Neural crest cell (in vitro differentiated cells): ENCODE measurements at regions not wholly inside any gene's neighbourhood (a gene's known extent, or its start where the extent isn't known, plus 50 kb on each side); places are given as distances from the start of the nearest gene placed in this dataset.

Experiments used
- DNase-seq: peaks from one replicate; pipeline ENCODE4 v3.0.0; 2021; ENCODE audit warnings: low read depth, mixed read lengths, low spot score
- H3K27ac Mint-ChIP-seq: one replicate; pipeline ENCODE4 v1.8.0; 2021; ENCODE audit warnings: mild to moderate bottlenecking, mixed read lengths; ENCODE audit not compliant: unreplicated experiment
- H3K27me3 Mint-ChIP-seq: 2 replicates; pipeline ENCODE4 v1.8.0; 2021; ENCODE audit warnings: low read depth, mild to moderate bottlenecking, mixed read lengths
- H3K36me3 Mint-ChIP-seq: 2 replicates; pipeline ENCODE4 v1.8.0; 2021; ENCODE audit warnings: low read depth, mild to moderate bottlenecking, mixed read lengths
- H3K4me1 Mint-ChIP-seq: 2 replicates; pipeline ENCODE4 v1.8.0; 2021; ENCODE audit warnings: mixed read lengths
- H3K4me3 Mint-ChIP-seq: one replicate; pipeline ENCODE4 v1.8.0; 2021; ENCODE audit warnings: mild to moderate bottlenecking, mixed read lengths
- H3K9me3 Mint-ChIP-seq: 2 replicates; pipeline ENCODE4 v1.8.0; 2021; ENCODE audit warnings: mixed read lengths
- TF ChIP-seq, protein P1 (sequence below): fragments of 200-600 bp; sonication (generic); conservative IDR thresholded peaks from 2 replicates; pipeline ENCODE4 v1.5.0; 2021; ENCODE audit warnings: antibody characterized with exemption, mild to moderate bottlenecking

DNA sequence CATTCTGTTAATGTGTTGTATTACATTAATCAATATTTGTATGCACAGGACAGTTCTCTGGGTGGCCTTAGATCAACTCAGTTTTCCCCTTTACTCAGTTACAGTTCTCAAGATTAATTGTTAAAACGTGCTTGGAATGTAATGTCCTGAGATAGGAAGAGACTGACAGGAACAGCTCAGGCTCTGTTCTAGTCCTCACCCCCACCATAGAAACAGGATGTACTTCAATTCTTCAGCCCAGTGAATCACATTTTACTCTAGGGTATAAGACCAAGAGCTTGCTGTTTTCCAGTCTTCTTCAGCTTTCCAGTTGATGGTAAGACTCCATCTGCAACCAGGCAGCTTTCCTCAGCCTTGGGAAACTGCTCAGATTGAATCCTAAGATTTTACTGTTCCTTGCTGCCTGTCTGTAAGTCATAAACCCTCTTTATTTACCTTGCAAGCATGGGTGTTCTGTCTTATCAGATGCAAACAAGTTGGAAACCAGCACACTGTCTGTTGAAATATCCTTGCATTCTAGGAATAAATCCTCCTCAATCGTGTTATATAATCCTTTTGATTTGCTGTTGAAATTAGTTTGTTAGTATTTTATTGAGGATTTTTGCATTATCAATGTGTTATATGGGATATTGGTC is 836.9 kb upstream of the PCDH9 start:
- TF ChIP-seq, protein P1, sequence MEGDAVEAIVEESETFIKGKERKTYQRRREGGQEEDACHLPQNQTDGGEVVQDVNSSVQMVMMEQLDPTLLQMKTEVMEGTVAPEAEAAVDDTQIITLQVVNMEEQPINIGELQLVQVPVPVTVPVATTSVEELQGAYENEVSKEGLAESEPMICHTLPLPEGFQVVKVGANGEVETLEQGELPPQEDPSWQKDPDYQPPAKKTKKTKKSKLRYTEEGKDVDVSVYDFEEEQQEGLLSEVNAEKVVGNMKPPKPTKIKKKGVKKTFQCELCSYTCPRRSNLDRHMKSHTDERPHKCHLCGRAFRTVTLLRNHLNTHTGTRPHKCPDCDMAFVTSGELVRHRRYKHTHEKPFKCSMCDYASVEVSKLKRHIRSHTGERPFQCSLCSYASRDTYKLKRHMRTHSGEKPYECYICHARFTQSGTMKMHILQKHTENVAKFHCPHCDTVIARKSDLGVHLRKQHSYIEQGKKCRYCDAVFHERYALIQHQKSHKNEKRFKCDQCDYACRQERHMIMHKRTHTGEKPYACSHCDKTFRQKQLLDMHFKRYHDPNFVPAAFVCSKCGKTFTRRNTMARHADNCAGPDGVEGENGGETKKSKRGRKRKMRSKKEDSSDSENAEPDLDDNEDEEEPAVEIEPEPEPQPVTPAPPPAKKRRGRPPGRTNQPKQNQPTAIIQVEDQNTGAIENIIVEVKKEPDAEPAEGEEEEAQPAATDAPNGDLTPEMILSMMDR: no peak
- Mint-ChIP-seq H3K4me1 (no peaks in the 10 kb centered on the region), H3K9me3 (no peaks in the 10 kb centered on the region)

DNA sequence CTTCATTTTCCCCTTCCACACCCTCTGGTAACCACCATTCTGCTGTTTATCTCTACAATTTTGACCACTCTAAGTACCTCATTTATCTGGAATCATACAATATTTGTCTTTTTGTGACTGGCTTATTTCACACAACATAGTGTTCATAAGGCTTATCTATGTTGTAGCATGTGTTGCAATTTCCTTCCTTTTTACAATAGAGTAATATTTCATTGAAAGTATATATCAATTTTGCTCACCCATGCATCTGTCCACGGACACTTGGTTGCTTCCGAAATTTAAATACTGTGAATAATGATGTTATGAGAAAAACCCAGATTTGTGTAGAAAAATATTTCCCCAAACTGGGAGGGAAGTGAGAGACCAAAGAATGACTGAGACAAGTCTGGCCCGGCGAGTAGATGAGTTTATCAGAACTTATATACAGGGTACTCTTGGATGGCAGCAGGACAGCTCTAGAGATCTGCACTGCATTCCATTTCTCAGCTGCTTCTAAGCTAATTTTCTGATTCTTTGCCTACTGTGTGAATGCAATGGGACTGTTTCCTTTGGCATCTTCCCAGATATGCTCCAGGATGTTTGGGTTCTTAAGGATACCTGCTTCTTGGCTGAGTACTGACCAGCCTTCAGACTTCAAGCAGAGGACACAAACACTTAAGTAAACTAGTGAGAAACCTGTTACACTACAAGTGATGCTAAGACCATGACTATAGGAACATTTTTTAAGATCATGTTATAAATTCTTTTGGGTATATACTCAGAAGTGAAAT is 834.0 kb upstream of the PCDH9 start:
- Mint-ChIP-seq H3K27me3 (no peaks in the 10 kb centered on the region), H3K4me1 (no peaks in the 10 kb centered on the region), H3K36me3 (no peaks in the 10 kb centered on the region), H3K9me3 (no peaks in the 10 kb centered on the region), H3K27ac (no peak overlapping the region), H3K4me3 (no peak overlapping the region)
- TF ChIP-seq, protein P1: no peak
- DNase-seq: no peak

More for the DNA sequence above, 836.9 kb upstream of the PCDH9 start:
- DNase-seq: no peak
- Mint-ChIP-seq H3K27ac (no peak overlapping the region), H3K27me3 (no peaks in the 10 kb centered on the region), H3K36me3 (no peaks in the 10 kb centered on the region), H3K4me3 (no peak overlapping the region)

- TF ChIP-seq, protein P1: no peak
- DNase-seq: no peak
Observed at GRCh38 chr13:68063181-68063580, 833.0 kb upstream of the PCDH9 start.

GRCh38 chr13:68057836-68058235 is 827.7 kb upstream of the PCDH9 start:
- Mint-ChIP-seq H3K27me3 (no peaks in the 10 kb centered on the region), H3K4me3 (no peak overlapping the region), H3K36me3 (peaks cover 4% of the 10 kb centered on the region), H3K9me3 (peaks cover 6% of the 10 kb centered on the region), H3K4me1 (no peaks in the 10 kb centered on the region), H3K27ac (no peak overlapping the region)
- TF ChIP-seq, protein P1: no peak
- no peak for DNase-seq

More at GRCh38 chr13:68063181-68063580, 833.0 kb upstream of the PCDH9 start:
- Mint-ChIP-seq H3K4me1 (no peaks in the 10 kb centered on the region), H3K36me3 (no peaks in the 10 kb centered on the region), H3K9me3 (no peaks in the 10 kb centered on the region), H3K27ac (no peak overlapping the region), H3K27me3 (no peaks in the 10 kb centered on the region), H3K4me3 (no peak overlapping the region)

- no peak for DNase-seq
- H3K4me1 Mint-ChIP-seq: no peaks in the 10 kb centered on the region
- H3K27me3 Mint-ChIP-seq: no peaks in the 10 kb centered on the region
- TF ChIP-seq, protein P1: no peak
- peaks cover 6% of the 10 kb centered on the region for H3K9me3 Mint-ChIP-seq
- no peak overlapping the region for H3K4me3 Mint-ChIP-seq
- no peak overlapping the region for H3K27ac Mint-ChIP-seq
- peaks cover 4% of the 10 kb centered on the region for H3K36me3 Mint-ChIP-seq
Observed at GRCh38 chr13:68056816-68057710, 826.9 kb upstream of the PCDH9 start.
